ENCODE measurements at regions not wholly inside any gene's neighbourhood (a gene's known extent, or its start where the extent isn't known, plus 50 kb on each side); places are given as distances from the start of the nearest gene placed in this dataset.

DNA sequence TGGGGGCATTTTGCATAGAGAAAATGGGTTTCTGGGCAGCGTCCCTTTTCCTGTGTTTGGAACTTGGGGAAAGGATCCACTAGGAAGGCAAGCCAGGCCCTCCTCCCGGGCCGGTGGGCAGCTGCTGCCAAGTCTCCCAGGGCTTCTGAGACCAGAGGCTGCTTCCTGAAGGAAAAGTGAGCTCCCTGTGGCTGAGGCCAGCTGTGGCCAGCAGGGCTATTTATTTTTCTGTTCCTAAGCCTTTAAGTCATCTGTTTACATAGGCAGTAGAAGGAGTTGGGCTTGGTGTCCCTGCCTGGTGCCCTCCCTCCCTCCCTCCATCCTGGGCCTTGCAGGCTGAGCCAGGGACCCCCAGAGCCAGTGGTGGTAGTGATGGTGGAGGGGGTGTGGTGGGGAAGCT is 70.5 kb upstream of the COL13A1 start:
- TF ChIP-seq, protein P1, sequence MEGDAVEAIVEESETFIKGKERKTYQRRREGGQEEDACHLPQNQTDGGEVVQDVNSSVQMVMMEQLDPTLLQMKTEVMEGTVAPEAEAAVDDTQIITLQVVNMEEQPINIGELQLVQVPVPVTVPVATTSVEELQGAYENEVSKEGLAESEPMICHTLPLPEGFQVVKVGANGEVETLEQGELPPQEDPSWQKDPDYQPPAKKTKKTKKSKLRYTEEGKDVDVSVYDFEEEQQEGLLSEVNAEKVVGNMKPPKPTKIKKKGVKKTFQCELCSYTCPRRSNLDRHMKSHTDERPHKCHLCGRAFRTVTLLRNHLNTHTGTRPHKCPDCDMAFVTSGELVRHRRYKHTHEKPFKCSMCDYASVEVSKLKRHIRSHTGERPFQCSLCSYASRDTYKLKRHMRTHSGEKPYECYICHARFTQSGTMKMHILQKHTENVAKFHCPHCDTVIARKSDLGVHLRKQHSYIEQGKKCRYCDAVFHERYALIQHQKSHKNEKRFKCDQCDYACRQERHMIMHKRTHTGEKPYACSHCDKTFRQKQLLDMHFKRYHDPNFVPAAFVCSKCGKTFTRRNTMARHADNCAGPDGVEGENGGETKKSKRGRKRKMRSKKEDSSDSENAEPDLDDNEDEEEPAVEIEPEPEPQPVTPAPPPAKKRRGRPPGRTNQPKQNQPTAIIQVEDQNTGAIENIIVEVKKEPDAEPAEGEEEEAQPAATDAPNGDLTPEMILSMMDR (IDR thresholded peaks at IDR 0.05): no peak
- TF ChIP-seq POLR2A (IDR thresholded peaks at IDR 0.05) (no peak), POLR2AphosphoS5 (IDR thresholded peaks at IDR 0.05) (no peak), EP300 (IDR thresholded peaks at IDR 0.05) (no peak)
